IPS DF 6.9 (cell line): ENCODE measurements at regions not wholly inside any gene's neighbourhood (a gene's known extent, or its start where the extent isn't known, plus 50 kb on each side); places are given as distances from the start of the nearest gene placed in this dataset.

Experiments
- DNase-seq: peaks from one replicate; pipeline ENCODE4 v3.0.0-alpha.2; 2013; ENCODE audit warnings: low read depth, low spot score
- H3K27ac ChIP-seq: one replicate; pipeline ENCODE4 v1.5.1; 2013; ENCODE audit warnings: low read length, control low read depth
- H3K27me3 ChIP-seq: 2 replicates; pipeline ENCODE4 v1.6.1; 2013; ENCODE audit warnings: mild to moderate bottlenecking, low read length; ENCODE audit not compliant: control insufficient read depth, insufficient read depth
- H3K36me3 ChIP-seq: 2 replicates; pipeline ENCODE4 v1.6.1; 2013; ENCODE audit warnings: low read length; ENCODE audit not compliant: control insufficient read depth, insufficient read depth
- H3K4me1 ChIP-seq: 2 replicates; pipeline ENCODE4 v1.6.1; 2013; ENCODE audit warnings: low read length; ENCODE audit not compliant: control insufficient read depth, insufficient read depth
- H3K4me3 ChIP-seq: 2 replicates; pipeline ENCODE4 v1.5.1; 2013; ENCODE audit warnings: mild to moderate bottlenecking, low read length
- H3K9me3 ChIP-seq: 2 replicates; pipeline ENCODE4 v1.6.1; 2013; ENCODE audit warnings: low read length, inconsistent platforms; ENCODE audit not compliant: control insufficient read depth, insufficient read depth
- WGBS: extraction: QIAGEN DNeasy Blood & Tissue Kit; methylation state at CpG from one replicate; pipeline ENCODE4 v1.1.7; 2013; ENCODE audit warnings: mixed read lengths, missing lambda C conversion rate; ENCODE audit not compliant: insufficient read length, insufficient coverage; 5-methylcytosine and 5-hydroxymethylcytosine counted together

GRCh38 chr5:92505925-92506324, 1075.1 kb downstream of the NR2F1-AS1 start:
- H3K9me3 ChIP-seq = peaks cover 2% of the 10 kb centered on the region
- no peaks in the 10 kb centered on the region for H3K27me3 ChIP-seq
- DNase-seq = no peak
- no peaks in the 10 kb centered on the region for H3K36me3 ChIP-seq
- no peak overlapping the region for H3K27ac ChIP-seq
- H3K4me3 ChIP-seq = no peak overlapping the region
- no peaks in the 10 kb centered on the region for H3K4me1 ChIP-seq

- H3K27ac ChIP-seq = no peak overlapping the region
- H3K4me1 ChIP-seq = no peaks in the 10 kb centered on the region
- WGBS = no CpG with 5 or more reads among the region's 3 CpGs
- DNase-seq = no peak
- H3K36me3 ChIP-seq = no peaks in the 10 kb centered on the region
- no peaks in the 10 kb centered on the region for H3K27me3 ChIP-seq
- no peak overlapping the region for H3K4me3 ChIP-seq
- H3K9me3 ChIP-seq = peaks cover 2% of the 10 kb centered on the region
These were observed 1075.9 kb downstream of the NR2F1-AS1 start for GRCh38 chr5:92505145-92505544.

- Histone ChIP-seq H3K4me1 (no peaks in the 10 kb centered on the region), H3K36me3 (no peaks in the 10 kb centered on the region), H3K9me3 (no peaks in the 10 kb centered on the region), H3K27ac (no peak overlapping the region), H3K4me3 (no peak overlapping the region), H3K27me3 (no peaks in the 10 kb centered on the region)
- WGBS = no CpG with 5 or more reads among the region's 2 CpGs
- DNase-seq = no peak
These were observed 1076.7 kb downstream of the NR2F1-AS1 start for GRCh38 chr5:92504346-92504745.

- Histone ChIP-seq H3K27me3 (no peaks in the 10 kb centered on the region), H3K36me3 (no peaks in the 10 kb centered on the region), H3K4me3 (no peak overlapping the region), H3K9me3 (no peaks in the 10 kb centered on the region), H3K4me1 (no peaks in the 10 kb centered on the region), H3K27ac (no peak overlapping the region)
- no CpG with 5 or more reads among the region's 2 CpGs for WGBS
- no peak for DNase-seq
These were observed 1080.3 kb downstream of the NR2F1-AS1 start for GRCh38 chr5:92500752-92501151.

GRCh38 chr5:92496545-92496944, 1084.5 kb downstream of the NR2F1-AS1 start:
- H3K36me3 ChIP-seq = no peaks in the 10 kb centered on the region
- H3K4me1 ChIP-seq = no peaks in the 10 kb centered on the region
- H3K27ac ChIP-seq = no peak overlapping the region
- no peaks in the 10 kb centered on the region for H3K27me3 ChIP-seq
- DNase-seq = no peak
- H3K9me3 ChIP-seq = no peaks in the 10 kb centered on the region
- no peak overlapping the region for H3K4me3 ChIP-seq

GRCh38 chr5:92494508-92494907, 1086.5 kb downstream of the NR2F1-AS1 start:
- no peaks in the 10 kb centered on the region for H3K27me3 ChIP-seq
- no peak overlapping the region for H3K27ac ChIP-seq
- no peaks in the 10 kb centered on the region for H3K4me1 ChIP-seq
- no peaks in the 10 kb centered on the region for H3K9me3 ChIP-seq
- no peak for DNase-seq
- no peak overlapping the region for H3K4me3 ChIP-seq
- no peaks in the 10 kb centered on the region for H3K36me3 ChIP-seq
- no CpG with 5 or more reads among the region's 5 CpGs for WGBS

GRCh38 chr5:92492908-92493307, 1088.1 kb downstream of the NR2F1-AS1 start:
- no peaks in the 10 kb centered on the region for H3K9me3 ChIP-seq
- H3K4me1 ChIP-seq = no peaks in the 10 kb centered on the region
- H3K36me3 ChIP-seq = no peaks in the 10 kb centered on the region
- no peak overlapping the region for H3K27ac ChIP-seq
- DNase-seq = no peak
- no peaks in the 10 kb centered on the region for H3K27me3 ChIP-seq
- WGBS = no CpG with 5 or more reads among the region's 3 CpGs
- no peak overlapping the region for H3K4me3 ChIP-seq

GRCh38 chr5:92484484-92484883, 1096.5 kb downstream of the NR2F1-AS1 start:
- H3K9me3 ChIP-seq = no peaks in the 10 kb centered on the region
- H3K27me3 ChIP-seq = no peaks in the 10 kb centered on the region
- no peak for DNase-seq
- no peak overlapping the region for H3K4me3 ChIP-seq
- no peak overlapping the region for H3K27ac ChIP-seq
- H3K36me3 ChIP-seq = no peaks in the 10 kb centered on the region
- H3K4me1 ChIP-seq = no peaks in the 10 kb centered on the region

- no peak overlapping the region for H3K27ac ChIP-seq
- no peak overlapping the region for H3K4me3 ChIP-seq
- DNase-seq = no peak
- WGBS = no CpG with 5 or more reads among the region's 1 CpG
- H3K27me3 ChIP-seq = no peaks in the 10 kb centered on the region
- H3K9me3 ChIP-seq = no peaks in the 10 kb centered on the region
- no peaks in the 10 kb centered on the region for H3K4me1 ChIP-seq
- no peaks in the 10 kb centered on the region for H3K36me3 ChIP-seq
These were observed 1090.0 kb upstream of the ARRDC3 start for GRCh38 chr5:92472981-92473566.

GRCh38 chr5:92471861-92472260, 1088.7 kb upstream of the ARRDC3 start:
- Histone ChIP-seq H3K36me3 (no peaks in the 10 kb centered on the region), H3K4me1 (no peaks in the 10 kb centered on the region), H3K27me3 (no peaks in the 10 kb centered on the region), H3K27ac (no peak overlapping the region), H3K4me3 (no peak overlapping the region), H3K9me3 (no peaks in the 10 kb centered on the region)
- no CpG with 5 or more reads among the region's 2 CpGs for WGBS
- DNase-seq = no peak

- peak; percentile 1 for DNase-seq
- Histone ChIP-seq H3K4me3 (no peak overlapping the region), H3K27ac (no peak overlapping the region), H3K9me3 (no peaks in the 10 kb centered on the region), H3K4me1 (no peaks in the 10 kb centered on the region), H3K36me3 (no peaks in the 10 kb centered on the region), H3K27me3 (no peaks in the 10 kb centered on the region)
These were observed 1087.7 kb upstream of the ARRDC3 start for GRCh38 chr5:92470770-92471169.
